ENCODE measurements at regions not wholly inside any gene's neighbourhood (a gene's known extent, or its start where the extent isn't known, plus 50 kb on each side); places are given as distances from the start of the nearest gene placed in this dataset.

DNA sequence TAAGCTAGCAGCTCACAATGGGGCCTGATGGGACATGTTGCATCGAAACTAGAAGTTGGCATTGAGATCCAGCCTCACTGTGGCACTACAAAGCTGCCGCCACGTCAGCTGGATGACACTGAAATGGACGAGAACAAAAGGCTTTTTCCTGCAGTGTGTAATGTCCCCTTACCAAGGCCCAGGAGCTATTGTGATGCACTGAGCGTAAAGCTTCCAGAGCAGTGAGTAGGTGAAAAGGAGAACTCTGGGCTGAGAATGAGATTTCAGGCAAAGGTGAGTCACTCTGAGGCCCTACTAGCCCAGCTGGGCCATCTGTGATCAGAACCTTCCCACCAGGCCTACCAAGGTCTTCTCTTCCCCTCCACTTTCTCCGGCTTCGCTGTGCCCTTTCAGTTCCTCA lies 528.1 kb upstream of the KLF4 start:
- TF ChIP-seq, protein P1, sequence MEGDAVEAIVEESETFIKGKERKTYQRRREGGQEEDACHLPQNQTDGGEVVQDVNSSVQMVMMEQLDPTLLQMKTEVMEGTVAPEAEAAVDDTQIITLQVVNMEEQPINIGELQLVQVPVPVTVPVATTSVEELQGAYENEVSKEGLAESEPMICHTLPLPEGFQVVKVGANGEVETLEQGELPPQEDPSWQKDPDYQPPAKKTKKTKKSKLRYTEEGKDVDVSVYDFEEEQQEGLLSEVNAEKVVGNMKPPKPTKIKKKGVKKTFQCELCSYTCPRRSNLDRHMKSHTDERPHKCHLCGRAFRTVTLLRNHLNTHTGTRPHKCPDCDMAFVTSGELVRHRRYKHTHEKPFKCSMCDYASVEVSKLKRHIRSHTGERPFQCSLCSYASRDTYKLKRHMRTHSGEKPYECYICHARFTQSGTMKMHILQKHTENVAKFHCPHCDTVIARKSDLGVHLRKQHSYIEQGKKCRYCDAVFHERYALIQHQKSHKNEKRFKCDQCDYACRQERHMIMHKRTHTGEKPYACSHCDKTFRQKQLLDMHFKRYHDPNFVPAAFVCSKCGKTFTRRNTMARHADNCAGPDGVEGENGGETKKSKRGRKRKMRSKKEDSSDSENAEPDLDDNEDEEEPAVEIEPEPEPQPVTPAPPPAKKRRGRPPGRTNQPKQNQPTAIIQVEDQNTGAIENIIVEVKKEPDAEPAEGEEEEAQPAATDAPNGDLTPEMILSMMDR (IDR thresholded peaks at IDR 0.05; ENCODE audit: low read length), result no peak
- TF ChIP-seq EZH2 (IDR thresholded peaks at IDR 0.05; ENCODE audit: borderline replicate concordance, low read length), result no peak

Data from OCI-LY1 (cell line).